ENCODE measurements at regions not wholly inside any gene's neighbourhood (a gene's known extent, or its start where the extent isn't known, plus 50 kb on each side); places are given as distances from the start of the nearest gene placed in this dataset.
"Not testable (repeated sequence)": the region's sequence is repeated elsewhere in the genome, so short reads cannot be mapped to it uniquely, and the experiment has no call there.

- no peak for DNase-seq (ENCODE audit: low read depth)
Measured at GRCh38 chr13:21228738-21229137, 52.3 kb downstream of the MRPL57 start.

- DNase-seq (ENCODE audit: low read depth): no peak
Measured at GRCh38 chr13:21229241-21230024, 53.0 kb downstream of the MRPL57 start.

- no peak for DNase-seq (ENCODE audit: low read depth)
Measured at GRCh38 chr13:21230516-21230915, 54.1 kb downstream of the MRPL57 start.

GRCh38 chr13:21231426-21231940 is 55.0 kb downstream of the MRPL57 start:
- no peak for DNase-seq (ENCODE audit: low read depth)

- DNase-seq (ENCODE audit: low read depth): peak; percentile 78
Measured at GRCh38 chr13:21232196-21232595, 55.7 kb downstream of the MRPL57 start.

- DNase-seq (ENCODE audit: low read depth): no peak
Measured at GRCh38 chr13:21232599-21232998, 56.1 kb downstream of the MRPL57 start.

GRCh38 chr13:21233086-21233485 is 56.6 kb downstream of the MRPL57 start:
- DNase-seq (ENCODE audit: low read depth): no peak

- DNase-seq (ENCODE audit: low read depth): no peak
Measured at GRCh38 chr13:21234526-21234925, 58.1 kb downstream of the MRPL57 start.

GRCh38 chr13:21235174-21235573 is 58.7 kb downstream of the MRPL57 start:
- DNase-seq (ENCODE audit: low read depth): no peak

GRCh38 chr13:21237081-21237480 is 60.6 kb downstream of the MRPL57 start:
- DNase-seq (ENCODE audit: low read depth): no peak

GRCh38 chr13:21238267-21238666 is 61.8 kb downstream of the MRPL57 start:
- no peak for DNase-seq (ENCODE audit: low read depth)

- peak; percentile 61 for DNase-seq (ENCODE audit: low read depth)
Measured at GRCh38 chr13:21240586-21240985, 64.1 kb downstream of the MRPL57 start.

- no peak for DNase-seq (ENCODE audit: low read depth)
Measured at GRCh38 chr13:21242236-21242635, 65.8 kb downstream of the MRPL57 start.

- no peak for DNase-seq (ENCODE audit: low read depth)
Measured at GRCh38 chr13:21243045-21243897, 66.8 kb downstream of the MRPL57 start.

GRCh38 chr13:21243898-21244184 is 67.4 kb downstream of the MRPL57 start:
- DNase-seq (ENCODE audit: low read depth): not testable (repeated sequence)

GRCh38 chr13:21246761-21247452 is 70.4 kb downstream of the MRPL57 start:
- no peak for DNase-seq (ENCODE audit: low read depth)

GRCh38 chr13:21256351-21256761 is 79.9 kb downstream of the MRPL57 start:
- no peak for DNase-seq (ENCODE audit: low read depth)

GRCh38 chr13:21256891-21257290 is 80.4 kb downstream of the MRPL57 start:
- DNase-seq (ENCODE audit: low read depth): no peak

- no peak for DNase-seq (ENCODE audit: low read depth)
Measured at GRCh38 chr13:21259571-21260455, 83.4 kb downstream of the MRPL57 start.

GRCh38 chr13:21260561-21261290 is 84.3 kb downstream of the MRPL57 start:
- DNase-seq (ENCODE audit: low read depth): not testable (repeated sequence)
